ENCODE measurements at regions not wholly inside any gene's neighbourhood (a gene's known extent, or its start where the extent isn't known, plus 50 kb on each side); places are given as distances from the start of the nearest gene placed in this dataset.

DNA sequence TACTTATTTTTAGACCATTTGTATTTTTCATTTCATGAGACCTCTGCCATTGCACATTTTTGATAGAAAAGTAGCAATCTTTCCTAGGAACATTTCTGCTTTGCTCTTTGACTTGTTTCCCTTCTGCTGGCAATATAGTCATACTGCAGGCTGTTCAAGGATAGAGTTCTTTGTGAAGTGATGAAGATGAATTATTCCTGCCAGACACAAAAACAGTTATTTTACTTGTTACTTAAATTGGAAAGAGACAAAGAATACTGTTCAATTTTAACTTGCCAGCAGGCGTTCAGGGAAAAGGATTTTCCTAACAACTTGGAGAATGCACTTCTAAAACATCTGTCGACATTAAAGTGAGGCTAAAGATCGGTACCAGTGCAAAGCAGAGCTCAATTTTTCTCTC is 251.7 kb upstream of the ACTBL2 start:
- H3K4me1 ChIP-seq (replicated peaks): no peaks in the 10 kb centered on the region
- DNase-seq (ENCODE audit: low spot score): no peak
- H3K9me3 ChIP-seq: no peaks in the 10 kb centered on the region
- no peaks in the 10 kb centered on the region for H3K36me3 ChIP-seq
- WGBS: 67% methylated on average over 3 of the region's 3 CpGs
- no peak overlapping the region for H3K27ac ChIP-seq
- intact Hi-C loops (cut with DNase I): no loop called here
- TF ChIP-seq POLR2A (IDR thresholded peaks at IDR 0.05) (no peak), POLR2AphosphoS5 (IDR thresholded peaks at IDR 0.05) (no peak)
- TF ChIP-seq, protein P1, sequence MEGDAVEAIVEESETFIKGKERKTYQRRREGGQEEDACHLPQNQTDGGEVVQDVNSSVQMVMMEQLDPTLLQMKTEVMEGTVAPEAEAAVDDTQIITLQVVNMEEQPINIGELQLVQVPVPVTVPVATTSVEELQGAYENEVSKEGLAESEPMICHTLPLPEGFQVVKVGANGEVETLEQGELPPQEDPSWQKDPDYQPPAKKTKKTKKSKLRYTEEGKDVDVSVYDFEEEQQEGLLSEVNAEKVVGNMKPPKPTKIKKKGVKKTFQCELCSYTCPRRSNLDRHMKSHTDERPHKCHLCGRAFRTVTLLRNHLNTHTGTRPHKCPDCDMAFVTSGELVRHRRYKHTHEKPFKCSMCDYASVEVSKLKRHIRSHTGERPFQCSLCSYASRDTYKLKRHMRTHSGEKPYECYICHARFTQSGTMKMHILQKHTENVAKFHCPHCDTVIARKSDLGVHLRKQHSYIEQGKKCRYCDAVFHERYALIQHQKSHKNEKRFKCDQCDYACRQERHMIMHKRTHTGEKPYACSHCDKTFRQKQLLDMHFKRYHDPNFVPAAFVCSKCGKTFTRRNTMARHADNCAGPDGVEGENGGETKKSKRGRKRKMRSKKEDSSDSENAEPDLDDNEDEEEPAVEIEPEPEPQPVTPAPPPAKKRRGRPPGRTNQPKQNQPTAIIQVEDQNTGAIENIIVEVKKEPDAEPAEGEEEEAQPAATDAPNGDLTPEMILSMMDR (IDR thresholded peaks at IDR 0.05): no peak
- H3K4me3 ChIP-seq: no peak overlapping the region
- H3K27me3 ChIP-seq (replicated peaks; ENCODE audit: insufficient read depth): no peaks in the 10 kb centered on the region

DNA sequence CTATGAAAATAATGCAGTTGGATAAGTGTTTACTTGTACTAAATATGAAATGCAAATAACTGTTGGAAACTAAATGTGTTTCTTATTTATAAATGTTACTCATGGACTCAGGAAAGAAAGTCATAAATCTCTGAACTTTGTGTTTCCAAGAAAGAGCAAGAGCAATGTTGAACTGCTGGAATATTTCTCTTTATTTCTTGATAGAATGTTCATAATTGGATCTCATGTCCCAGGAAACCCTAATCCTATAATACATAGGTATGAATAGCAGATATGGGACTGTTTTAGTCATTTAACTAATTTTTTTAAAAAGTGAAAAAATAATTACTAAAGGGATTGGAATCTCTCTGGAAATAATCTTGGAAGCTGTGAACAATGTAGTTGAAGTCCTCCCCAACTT is 245.0 kb upstream of the ACTBL2 start:
- Histone ChIP-seq H3K27me3 (replicated peaks; ENCODE audit: insufficient read depth) (no peaks in the 10 kb centered on the region), H3K27ac (no peak overlapping the region), H3K4me3 (no peak overlapping the region), H3K9me3 (no peaks in the 10 kb centered on the region), H3K4me1 (replicated peaks) (no peaks in the 10 kb centered on the region), H3K36me3 (no peaks in the 10 kb centered on the region)
- TF ChIP-seq, protein P1 (IDR thresholded peaks at IDR 0.05): no peak
- TF ChIP-seq POLR2A (IDR thresholded peaks at IDR 0.05) (no peak), POLR2AphosphoS5 (IDR thresholded peaks at IDR 0.05) (no peak)
- DNase-seq (ENCODE audit: low spot score): no peak
- intact Hi-C loops (cut with DNase I): no loop called here

DNA sequence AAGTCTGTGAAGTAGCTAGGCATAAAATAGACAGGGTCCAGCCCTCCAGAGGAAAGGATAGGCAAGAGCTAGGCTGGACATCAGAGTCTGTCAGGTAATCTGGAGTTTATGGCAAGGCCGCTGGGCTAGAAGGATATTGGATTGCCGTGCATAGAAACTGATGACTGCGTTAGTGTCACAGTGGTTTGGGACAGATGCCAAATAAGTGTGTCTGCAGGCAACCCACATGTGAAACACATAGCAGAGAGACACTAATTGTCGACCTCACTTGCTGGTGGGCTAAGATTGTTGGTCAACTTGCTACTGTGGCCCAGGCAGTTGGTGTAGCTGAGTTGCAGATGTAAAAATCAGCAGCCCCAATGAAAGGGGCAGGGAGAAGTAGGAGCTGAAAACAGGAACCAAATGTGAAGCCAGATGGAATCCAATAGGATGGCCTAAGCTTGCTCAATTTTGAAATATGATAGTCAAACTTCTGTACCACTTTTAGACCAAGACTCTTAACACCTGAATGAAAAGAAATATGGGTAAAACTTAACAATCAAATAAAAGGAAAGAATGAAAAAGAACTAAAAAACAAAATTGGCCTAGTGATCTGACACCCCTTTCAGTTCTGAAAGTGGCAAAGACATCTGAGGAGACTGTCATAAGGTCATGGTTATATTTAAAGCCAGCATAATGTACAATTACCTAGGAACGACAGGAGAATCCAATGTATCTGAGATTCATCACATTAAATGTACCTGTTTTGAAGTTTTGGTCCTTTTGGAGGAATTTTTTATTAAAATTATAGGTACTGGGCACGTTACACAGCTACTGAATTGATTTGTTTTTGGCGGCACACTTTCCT is 243.3 kb upstream of the ACTBL2 start:
- no peaks in the 10 kb centered on the region for H3K36me3 ChIP-seq
- TF ChIP-seq POLR2A (IDR thresholded peaks at IDR 0.05) (no peak), POLR2AphosphoS5 (IDR thresholded peaks at IDR 0.05) (no peak)
- TF ChIP-seq, protein P1 (IDR thresholded peaks at IDR 0.05): no peak
- 90% methylated on average over 7 of the region's 7 CpGs for WGBS
- no peak overlapping the region for H3K27ac ChIP-seq
- no peak for DNase-seq (ENCODE audit: low spot score)
- no peaks in the 10 kb centered on the region for H3K9me3 ChIP-seq
- no peaks in the 10 kb centered on the region for H3K4me1 ChIP-seq (replicated peaks)
- H3K27me3 ChIP-seq (replicated peaks; ENCODE audit: insufficient read depth): no peaks in the 10 kb centered on the region
- intact Hi-C loops (cut with DNase I): no loop called here
- no peak overlapping the region for H3K4me3 ChIP-seq

DNA sequence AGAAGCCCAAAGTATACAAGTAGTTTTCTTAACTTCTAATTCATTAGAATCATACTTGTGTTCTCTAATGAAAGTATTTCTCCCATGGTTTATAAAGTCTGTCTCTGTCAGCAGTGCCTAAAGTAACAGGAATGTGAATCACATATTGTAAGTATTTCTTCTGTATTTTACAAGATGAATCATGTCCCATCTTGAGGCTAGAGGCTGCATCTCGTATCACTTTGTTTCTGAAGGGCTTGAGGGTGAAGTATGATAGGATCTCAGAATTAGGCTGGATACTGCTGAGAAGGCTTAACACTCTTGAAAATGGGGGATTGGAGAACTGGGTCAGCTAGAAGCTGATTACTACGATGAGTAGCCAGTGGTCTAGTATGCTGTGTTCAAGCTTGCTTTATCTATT is 242.2 kb upstream of the ACTBL2 start:
- WGBS: 58% methylated on average over 2 of the region's 2 CpGs
- Histone ChIP-seq H3K9me3 (no peaks in the 10 kb centered on the region), H3K27ac (no peak overlapping the region), H3K27me3 (replicated peaks; ENCODE audit: insufficient read depth) (no peaks in the 10 kb centered on the region), H3K4me1 (replicated peaks) (no peaks in the 10 kb centered on the region), H3K4me3 (no peak overlapping the region), H3K36me3 (no peaks in the 10 kb centered on the region)
- no peak for TF ChIP-seq POLR2A (IDR thresholded peaks at IDR 0.05)
- no peak for DNase-seq (ENCODE audit: low spot score)
- intact Hi-C loops (cut with DNase I): no loop called here

DNA sequence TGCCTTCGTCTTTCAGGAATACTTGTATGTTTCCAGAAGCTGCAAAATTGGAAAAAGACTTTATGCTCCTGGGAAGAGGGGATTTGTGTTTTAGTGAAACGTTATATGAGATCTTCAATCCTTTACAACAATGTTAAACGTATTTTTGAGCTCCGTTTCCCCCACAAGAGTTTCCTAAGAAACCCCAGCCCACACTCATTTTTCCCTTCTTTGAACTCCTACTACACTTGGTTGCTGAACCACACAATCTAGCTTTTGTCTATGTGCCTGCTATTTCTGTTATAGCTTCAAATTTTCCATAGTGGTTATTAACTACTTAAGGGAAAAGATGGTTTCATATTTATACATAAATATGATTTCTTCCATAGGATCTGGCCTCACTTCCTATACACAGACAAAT is 238.6 kb upstream of the ACTBL2 start:
- H3K4me3 ChIP-seq: no peak overlapping the region
- intact Hi-C loops (cut with DNase I): no loop called here
- 86% methylated on average over 4 of the region's 4 CpGs for WGBS

More for the DNA sequence above, 238.6 kb upstream of the ACTBL2 start:
- H3K9me3 ChIP-seq: no peaks in the 10 kb centered on the region
- no peaks in the 10 kb centered on the region for H3K27me3 ChIP-seq (replicated peaks; ENCODE audit: insufficient read depth)
- TF ChIP-seq, protein P1 (IDR thresholded peaks at IDR 0.05): no peak
- no peak for TF ChIP-seq POLR2AphosphoS5 (IDR thresholded peaks at IDR 0.05)
- no peak for TF ChIP-seq POLR2A (IDR thresholded peaks at IDR 0.05)
- H3K4me1 ChIP-seq (replicated peaks): no peaks in the 10 kb centered on the region
- DNase-seq (ENCODE audit: low spot score): no peak
- no peaks in the 10 kb centered on the region for H3K36me3 ChIP-seq
- no peak overlapping the region for H3K27ac ChIP-seq
